Mesenchymal stem cell (in vitro differentiated cells and primary cell): ENCODE measurements at regions not wholly inside any gene's neighbourhood (a gene's known extent, or its start where the extent isn't known, plus 50 kb on each side); places are given as distances from the start of the nearest gene placed in this dataset.

ENCODE experiments used
- DNase-seq: peaks from one replicate; pipeline ENCODE4 v3.0.0-alpha.2; 2013
- H2AFZ ChIP-seq: one replicate; pipeline ENCODE4 v1.6.1; 2013; ENCODE audit warnings: low read depth, mild to moderate bottlenecking, control low read depth, inconsistent platforms, low read length, moderate library complexity
- H2AK5ac ChIP-seq: 2 replicates; pipeline ENCODE4 v1.6.1; 2013; ENCODE audit warnings: low read length, moderate library complexity, mild to moderate bottlenecking, inconsistent platforms; ENCODE audit not compliant: severe bottlenecking
- H2BK120ac ChIP-seq: one replicate; pipeline ENCODE4 v1.6.1; 2013; ENCODE audit warnings: low read depth, mild to moderate bottlenecking, inconsistent platforms, low read length, moderate library complexity
- H2BK12ac ChIP-seq, 2 experiments: one replicate each; pipeline ENCODE4 v1.6.1; 2013; ENCODE audit warnings: inconsistent platforms in 2 of 2, low read length in 2 of 2, mild to moderate bottlenecking in 2 of 2, moderate library complexity in 2 of 2, control low read depth in 1 of 2
- H2BK15ac ChIP-seq: one replicate; pipeline ENCODE4 v1.6.1; 2013; ENCODE audit warnings: mild to moderate bottlenecking, low read depth, inconsistent platforms; ENCODE audit not compliant: poor library complexity, severe bottlenecking
- H2BK5ac ChIP-seq: 2 replicates; pipeline ENCODE4 v1.6.1; 2013; ENCODE audit warnings: low read depth, mild to moderate bottlenecking, low read length, control low read depth, inconsistent platforms; ENCODE audit not compliant: poor library complexity, severe bottlenecking
- H3K14ac ChIP-seq, 2 experiments: one replicate each; pipeline ENCODE4 v1.6.1; 2013; ENCODE audit warnings: inconsistent platforms in 2 of 2, low read length in 2 of 2, control low read depth in 1 of 2, mild to moderate bottlenecking in 1 of 2, moderate library complexity in 1 of 2
- H3K18ac ChIP-seq, 2 experiments: one replicate each; pipeline ENCODE4 v1.6.1; 2013; ENCODE audit warnings: inconsistent platforms in 2 of 2, low read length in 2 of 2, control low read depth in 1 of 2, low read depth in 1 of 2, mild to moderate bottlenecking in 1 of 2
- H3K23ac ChIP-seq, 2 experiments: one replicate each; pipeline ENCODE4 v1.6.1; 2013; ENCODE audit warnings: inconsistent platforms in 2 of 2, low read length in 2 of 2, mild to moderate bottlenecking in 2 of 2, moderate library complexity in 2 of 2, control low read depth in 1 of 2
- H3K27ac ChIP-seq: 2 replicates; pipeline ENCODE4 v1.5.1; 2013; ENCODE audit warnings: mild to moderate bottlenecking, moderate library complexity, low read length, control low read depth, inconsistent platforms; ENCODE audit not compliant: poor library complexity, severe bottlenecking
- H3K27me3 ChIP-seq, 2 experiments: 2 replicates each; pipeline versions ENCODE4 v1.6.1 to v1.7.0; 2013; ENCODE audit warnings: low read length in 2 of 2, mild to moderate bottlenecking in 2 of 2, moderate library complexity in 2 of 2, control low read depth in 1 of 2, inconsistent platforms in 1 of 2; ENCODE audit not compliant: control insufficient read depth in 1 of 2, insufficient read depth in 1 of 2
- H3K36me3 ChIP-seq, 2 experiments: 2 replicates each; pipeline versions ENCODE4 v1.6.1 to v1.7.0; 2013; ENCODE audit warnings: low read length in 2 of 2, control low read depth in 1 of 2, inconsistent platforms in 1 of 2, low read depth in 1 of 2, mild to moderate bottlenecking in 1 of 2; ENCODE audit not compliant: insufficient read depth in 2 of 2, control insufficient read depth in 1 of 2
- H3K4ac ChIP-seq, 2 experiments: one replicate each; pipeline ENCODE4 v1.6.1; 2013; ENCODE audit warnings: inconsistent platforms in 2 of 2, low read length in 2 of 2, mild to moderate bottlenecking in 2 of 2, moderate library complexity in 2 of 2, control low read depth in 1 of 2, low read depth in 1 of 2
- H3K4me1 ChIP-seq: 2 replicates; pipeline ENCODE4 v1.6.1; 2013; ENCODE audit warnings: low read depth, low read length, control low read depth; ENCODE audit not compliant: control insufficient read depth, insufficient read depth
- H3K4me2 ChIP-seq: 2 replicates; pipeline ENCODE4 v1.6.1; 2013; ENCODE audit warnings: low read length, mild to moderate bottlenecking, inconsistent platforms; ENCODE audit not compliant: poor library complexity, severe bottlenecking
- H3K4me3 ChIP-seq, 2 experiments: 2 replicates each; pipeline versions ENCODE4 v1.5.1 to v1.7.0; 2013; ENCODE audit warnings: low read length in 2 of 2, mild to moderate bottlenecking in 2 of 2, control low read depth in 1 of 2, low read depth in 1 of 2; ENCODE audit not compliant: insufficient read depth in 1 of 2
- H3K79me1 ChIP-seq: replicated peaks from 2 replicates; pipeline ENCODE4 v1.6.1; 2013; ENCODE audit warnings: mild to moderate bottlenecking, control low read depth, low read length, inconsistent platforms; ENCODE audit not compliant: poor library complexity, severe bottlenecking
- H3K9ac ChIP-seq: 2 replicates; pipeline ENCODE4 v1.7.0; 2013; ENCODE audit warnings: mild to moderate bottlenecking, low read length, moderate library complexity
- H3K9me3 ChIP-seq: 2 replicates; pipeline ENCODE4 v1.7.0; 2013; ENCODE audit warnings: mild to moderate bottlenecking, low read length; ENCODE audit not compliant: control insufficient read depth
- H4K8ac ChIP-seq: one replicate; pipeline ENCODE4 v1.6.1; 2013; ENCODE audit warnings: inconsistent platforms, mild to moderate bottlenecking, low read length, moderate library complexity
- H4K91ac ChIP-seq: one replicate; pipeline ENCODE4 v1.6.1; 2013; ENCODE audit warnings: mild to moderate bottlenecking, low read length, inconsistent platforms
- WGBS: methylation state at CpG from one replicate; pipeline ENCODE4 v1.1.7; 2013; ENCODE audit warnings: mixed read lengths; 5-methylcytosine and 5-hydroxymethylcytosine counted together

GRCh38 chr13:84677836-84678235 lies 795.6 kb upstream of the SLITRK1 start:
- Histone ChIP-seq H3K9me3 (no peaks in the 10 kb centered on the region), H3K36me3 (no peaks in the 10 kb centered on the region), H3K18ac (no peak overlapping the region), H3K23ac (no peak overlapping the region), H2BK120ac (no peak overlapping the region), H3K27ac (no peak overlapping the region), H2BK15ac (no peak overlapping the region), H3K9ac (no peak overlapping the region), H3K14ac (no peak overlapping the region), H3K4me3 (no peak overlapping the region), H3K79me1 (no peaks in the 10 kb centered on the region), H3K4ac (no peak overlapping the region), H2BK5ac (no peak overlapping the region), H4K91ac (no peak overlapping the region), H4K8ac (no peak overlapping the region), H3K4me2 (no peak overlapping the region), H3K27me3 (no peaks in the 10 kb centered on the region), H3K4me1 (no peaks in the 10 kb centered on the region), H2BK12ac (no peak overlapping the region), H2AFZ (no peak overlapping the region), H2AK5ac (no peak overlapping the region)
- DNase-seq: no peak
- no CpG with 5 or more reads among the region's 2 CpGs for WGBS

GRCh38 chr13:84672616-84673015 lies 790.3 kb upstream of the SLITRK1 start:
- H3K4me1 ChIP-seq: no peaks in the 10 kb centered on the region
- H2BK12ac ChIP-seq: no peak overlapping the region
- H3K27me3 ChIP-seq: no peaks in the 10 kb centered on the region
- WGBS: 69% methylated on average over 2 of the region's 3 CpGs
- no peak overlapping the region for H3K9ac ChIP-seq
- no peak overlapping the region for H3K14ac ChIP-seq
- no peaks in the 10 kb centered on the region for H3K79me1 ChIP-seq
- no peak overlapping the region for H3K4me3 ChIP-seq
- H2BK5ac ChIP-seq: no peak overlapping the region
- H3K9me3 ChIP-seq: no peaks in the 10 kb centered on the region
- no peak overlapping the region for H2AFZ ChIP-seq
- no peak overlapping the region for H2BK15ac ChIP-seq
- H4K8ac ChIP-seq: no peak overlapping the region
- H3K4me2 ChIP-seq: no peak overlapping the region
- DNase-seq: no peak
- H3K4ac ChIP-seq: no peak overlapping the region
- no peak overlapping the region for H3K18ac ChIP-seq
- H3K36me3 ChIP-seq: no peaks in the 10 kb centered on the region
- H2BK120ac ChIP-seq: no peak overlapping the region
- no peak overlapping the region for H3K23ac ChIP-seq
- H3K27ac ChIP-seq: no peak overlapping the region
- H2AK5ac ChIP-seq: no peak overlapping the region
- no peak overlapping the region for H4K91ac ChIP-seq

- Histone ChIP-seq H2BK120ac (no peak overlapping the region), H3K27ac (no peak overlapping the region), H3K18ac (no peak overlapping the region), H3K36me3 (no peaks in the 10 kb centered on the region), H2BK12ac (no peak overlapping the region), H3K4me3 (no peak overlapping the region), H3K23ac (no peak overlapping the region), H3K9me3 (no peaks in the 10 kb centered on the region), H2AK5ac (no peak overlapping the region), H3K79me1 (no peaks in the 10 kb centered on the region), H2BK5ac (no peak overlapping the region), H3K9ac (no peak overlapping the region), H3K27me3 (no peaks in the 10 kb centered on the region), H2AFZ (no peak overlapping the region), H3K4me2 (no peak overlapping the region), H3K4me1 (no peaks in the 10 kb centered on the region), H3K4ac (no peak overlapping the region), H4K8ac (no peak overlapping the region), H3K14ac (no peak overlapping the region), H2BK15ac (no peak overlapping the region), H4K91ac (no peak overlapping the region)
- no peak for DNase-seq
- no CpG with 5 or more reads among the region's 1 CpG for WGBS
Observed at GRCh38 chr13:84670245-84670644, 788.0 kb upstream of the SLITRK1 start.

GRCh38 chr13:84668637-84669036 lies 786.4 kb upstream of the SLITRK1 start:
- no peak overlapping the region for H2BK15ac ChIP-seq
- no peak overlapping the region for H2BK120ac ChIP-seq
- no peak overlapping the region for H3K23ac ChIP-seq
- no peak for DNase-seq
- no peak overlapping the region for H3K27ac ChIP-seq
- H3K18ac ChIP-seq: no peak overlapping the region
- no peaks in the 10 kb centered on the region for H3K79me1 ChIP-seq
- H4K8ac ChIP-seq: no peak overlapping the region
- no CpG with 5 or more reads among the region's 1 CpG for WGBS
- H2BK5ac ChIP-seq: no peak overlapping the region
- no peak overlapping the region for H4K91ac ChIP-seq
- no peak overlapping the region for H3K9ac ChIP-seq
- no peak overlapping the region for H3K4me2 ChIP-seq
- H2BK12ac ChIP-seq: no peak overlapping the region
- no peak overlapping the region for H3K4ac ChIP-seq
- H3K4me1 ChIP-seq: no peaks in the 10 kb centered on the region
- no peak overlapping the region for H2AFZ ChIP-seq
- no peaks in the 10 kb centered on the region for H3K9me3 ChIP-seq
- no peak overlapping the region for H2AK5ac ChIP-seq
- no peaks in the 10 kb centered on the region for H3K36me3 ChIP-seq
- no peak overlapping the region for H3K14ac ChIP-seq
- no peaks in the 10 kb centered on the region for H3K27me3 ChIP-seq
- no peak overlapping the region for H3K4me3 ChIP-seq
